ENCODE measurements at regions not wholly inside any gene's neighbourhood (a gene's known extent, or its start where the extent isn't known, plus 50 kb on each side); places are given as distances from the start of the nearest gene placed in this dataset.

GRCh38 chr22:22080270-22080669 is 97.7 kb upstream of the TOP3B start:
- intact Hi-C loops (cut with DNase I) = no loop called here
- DNase-seq (no peak), ATAC-seq (no peak)
- Histone ChIP-seq H3K4me1 (no peaks in the 10 kb centered on the region), H3K4me3 (no peak overlapping the region), H3K9me3 (no peaks in the 10 kb centered on the region), H3K27me3 (peaks cover 8% of the 10 kb centered on the region), H3K36me3 (no peaks in the 10 kb centered on the region), H3K27ac (no peak overlapping the region)
- no peak for TF ChIP-seq CTCF (IDR thresholded peaks at IDR 0.05)

- intact Hi-C loops (cut with DNase I) = no loop called here
- H3K36me3 ChIP-seq = no peaks in the 10 kb centered on the region
- DNase-seq (no peak), ATAC-seq (no peak)
- H3K9me3 ChIP-seq = no peaks in the 10 kb centered on the region
- H3K4me1 ChIP-seq = no peaks in the 10 kb centered on the region
- H3K4me3 ChIP-seq = no peak overlapping the region
- no peak overlapping the region for H3K27ac ChIP-seq
- TF ChIP-seq CTCF (IDR thresholded peaks at IDR 0.05) = no peak
- peaks cover 8% of the 10 kb centered on the region for H3K27me3 ChIP-seq
Measured at GRCh38 chr22:22079404-22080148, 97.0 kb upstream of the TOP3B start.

DNA sequence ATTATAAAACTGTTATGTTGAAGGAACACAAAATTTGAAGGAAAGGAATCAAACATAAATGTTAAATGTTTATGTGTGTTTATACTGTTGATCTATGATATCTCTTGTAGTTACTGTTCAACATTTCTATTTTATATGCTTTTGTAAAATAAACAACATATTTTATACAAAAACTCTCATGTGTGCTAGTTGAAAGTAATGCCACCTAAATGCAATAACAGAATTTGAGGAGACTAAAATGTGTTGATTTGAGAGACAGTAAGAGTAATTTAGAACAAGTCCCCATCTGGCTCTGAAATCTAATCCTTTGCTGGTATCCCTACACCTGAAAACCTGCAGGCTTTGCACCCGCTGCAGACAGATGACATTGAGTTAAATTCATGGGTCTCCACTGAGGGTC is 95.7 kb upstream of the TOP3B start:
- Histone ChIP-seq H3K27ac (no peak overlapping the region), H3K4me3 (no peak overlapping the region), H3K4me1 (no peaks in the 10 kb centered on the region), H3K27me3 (peaks cover 10% of the 10 kb centered on the region), H3K9me3 (no peaks in the 10 kb centered on the region), H3K36me3 (no peaks in the 10 kb centered on the region)
- no peak for ATAC-seq
- no peak for TF ChIP-seq CTCF (IDR thresholded peaks at IDR 0.05)
- DNase-seq = no peak
- intact Hi-C loops (cut with DNase I) = no loop called here

GRCh38 chr22:22076932-22077703 is 94.5 kb upstream of the TOP3B start:
- Histone ChIP-seq H3K4me1 (no peaks in the 10 kb centered on the region), H3K27me3 (peaks cover 10% of the 10 kb centered on the region), H3K36me3 (no peaks in the 10 kb centered on the region), H3K27ac (no peak overlapping the region), H3K4me3 (no peak overlapping the region), H3K9me3 (no peaks in the 10 kb centered on the region)
- ATAC-seq (no peak), DNase-seq (no peak)
- TF ChIP-seq CTCF (IDR thresholded peaks at IDR 0.05) = no peak
- intact Hi-C loops (cut with DNase I) = no loop called here

GRCh38 chr22:22076361-22076760 is 93.8 kb upstream of the TOP3B start:
- DNase-seq = no peak
- H3K27me3 ChIP-seq = peaks cover 10% of the 10 kb centered on the region
- H3K36me3 ChIP-seq = no peaks in the 10 kb centered on the region
- no peak for TF ChIP-seq CTCF (IDR thresholded peaks at IDR 0.05)
- H3K9me3 ChIP-seq = no peaks in the 10 kb centered on the region
- no peak for ATAC-seq
- no peak overlapping the region for H3K27ac ChIP-seq
- H3K4me3 ChIP-seq = no peak overlapping the region
- intact Hi-C loops (cut with DNase I) = no loop called here
- H3K4me1 ChIP-seq = no peaks in the 10 kb centered on the region

Measured in upper lobe of right lung (tissue), 1 donor.